ENCODE measurements at regions not wholly inside any gene's neighbourhood (a gene's known extent, or its start where the extent isn't known, plus 50 kb on each side); places are given as distances from the start of the nearest gene placed in this dataset.

GRCh38 chr19:13700621-13701020, 63.7 kb upstream of the MRI1 start:
- H3K9me3 ChIP-seq (ENCODE audit: control insufficient read depth, insufficient read depth, low read length): peaks cover 5% of the 10 kb centered on the region; the same call in 1 of the 2 replicates
- ChIA-PET POLR2A (interaction anchor here (0.6 kb wide), 1 partner anchor 76 kb away, joined by 5 read pairs; no protein-coding TSS in a partner anchor), CTCF (interaction anchor here (1.2 kb wide), 1 partner anchor 21 kb away, joined by 5 read pairs; no protein-coding TSS in a partner anchor)
- H3K4me3 ChIP-seq (ENCODE audit: low read depth, low read length): no peak overlapping the region
- no peak for DNase-seq (ENCODE audit: low read depth, low spot score)
- H3K27me3 ChIP-seq (ENCODE audit: control insufficient read depth, insufficient read depth, low read length): no peaks in the 10 kb centered on the region
- H3K27ac ChIP-seq (ENCODE audit: low read depth, low read length): no peak overlapping the region
- TF ChIP-seq, protein P1, sequence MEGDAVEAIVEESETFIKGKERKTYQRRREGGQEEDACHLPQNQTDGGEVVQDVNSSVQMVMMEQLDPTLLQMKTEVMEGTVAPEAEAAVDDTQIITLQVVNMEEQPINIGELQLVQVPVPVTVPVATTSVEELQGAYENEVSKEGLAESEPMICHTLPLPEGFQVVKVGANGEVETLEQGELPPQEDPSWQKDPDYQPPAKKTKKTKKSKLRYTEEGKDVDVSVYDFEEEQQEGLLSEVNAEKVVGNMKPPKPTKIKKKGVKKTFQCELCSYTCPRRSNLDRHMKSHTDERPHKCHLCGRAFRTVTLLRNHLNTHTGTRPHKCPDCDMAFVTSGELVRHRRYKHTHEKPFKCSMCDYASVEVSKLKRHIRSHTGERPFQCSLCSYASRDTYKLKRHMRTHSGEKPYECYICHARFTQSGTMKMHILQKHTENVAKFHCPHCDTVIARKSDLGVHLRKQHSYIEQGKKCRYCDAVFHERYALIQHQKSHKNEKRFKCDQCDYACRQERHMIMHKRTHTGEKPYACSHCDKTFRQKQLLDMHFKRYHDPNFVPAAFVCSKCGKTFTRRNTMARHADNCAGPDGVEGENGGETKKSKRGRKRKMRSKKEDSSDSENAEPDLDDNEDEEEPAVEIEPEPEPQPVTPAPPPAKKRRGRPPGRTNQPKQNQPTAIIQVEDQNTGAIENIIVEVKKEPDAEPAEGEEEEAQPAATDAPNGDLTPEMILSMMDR (IDR thresholded peaks at IDR 0.05; ENCODE audit: low read depth, low read length): no peak

DNA sequence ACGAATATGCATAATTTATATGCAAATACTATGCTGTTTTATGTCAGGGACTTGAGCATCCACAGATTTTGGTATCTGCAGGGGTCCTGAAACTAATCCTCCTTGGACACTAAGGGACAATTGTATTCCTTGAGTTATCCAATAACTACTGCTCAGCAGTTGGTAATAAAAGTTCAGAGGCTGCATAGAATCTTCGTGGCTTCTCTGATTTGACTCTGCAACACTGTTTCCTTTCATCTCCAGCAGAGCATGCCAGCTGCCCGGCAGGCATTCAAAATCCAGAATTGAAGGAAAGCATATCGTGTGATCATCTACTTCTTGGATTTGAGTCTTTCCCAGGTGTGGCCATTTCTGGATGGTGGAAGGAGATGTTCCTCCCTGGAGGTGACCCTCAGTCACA, 64.5 kb upstream of the MRI1 start:
- Histone ChIP-seq H3K4me3 (ENCODE audit: low read depth, low read length) (no peak overlapping the region), H3K9me3 (ENCODE audit: control insufficient read depth, insufficient read depth, low read length) (peaks cover 3% of the 10 kb centered on the region; the same call in 1 of the 2 replicates), H3K27me3 (ENCODE audit: control insufficient read depth, insufficient read depth, low read length) (no peaks in the 10 kb centered on the region), H3K27ac (ENCODE audit: low read depth, low read length) (no peak overlapping the region)
- TF ChIP-seq, protein P1 (IDR thresholded peaks at IDR 0.05; ENCODE audit: low read depth, low read length): no peak
- POLR2A ChIA-PET: no interaction called here
- DNase-seq (ENCODE audit: low read depth, low spot score): no peak
- CTCF ChIA-PET: interaction anchor here (1.2 kb wide), 1 partner anchor 22 kb away, joined by 5 read pairs; no protein-coding TSS in a partner anchor

GRCh38 chr19:13696839-13697238, 67.5 kb upstream of the MRI1 start:
- DNase-seq (ENCODE audit: low read depth, low spot score): no peak
- CTCF ChIA-PET: interaction anchor here (0.6 kb wide), 2 partner anchors 25 to 605 kb away, joined by 3 to 4 read pairs; no protein-coding TSS in a partner anchor
- H3K27ac ChIP-seq (ENCODE audit: low read depth, low read length): no peak overlapping the region
- TF ChIP-seq, protein P1 (IDR thresholded peaks at IDR 0.05; ENCODE audit: low read depth, low read length): no peak
- no peak overlapping the region for H3K4me3 ChIP-seq (ENCODE audit: low read depth, low read length)
- peaks cover 3% of the 10 kb centered on the region; the same call in 1 of the 2 replicates for H3K9me3 ChIP-seq (ENCODE audit: control insufficient read depth, insufficient read depth, low read length)
- POLR2A ChIA-PET: no interaction called here
- H3K27me3 ChIP-seq (ENCODE audit: control insufficient read depth, insufficient read depth, low read length): no peaks in the 10 kb centered on the region

- Histone ChIP-seq H3K9me3 (ENCODE audit: control insufficient read depth, insufficient read depth, low read length) (no peaks in the 10 kb centered on the region), H3K4me3 (ENCODE audit: low read depth, low read length) (no peak overlapping the region), H3K27ac (ENCODE audit: low read depth, low read length) (no peak overlapping the region), H3K27me3 (ENCODE audit: control insufficient read depth, insufficient read depth, low read length) (peaks cover 3% of the 10 kb centered on the region)
- POLR2A ChIA-PET: no interaction called here
- DNase-seq (ENCODE audit: low read depth, low spot score): no peak
- CTCF ChIA-PET: interaction anchor here (0.6 to 1.3 kb wide), 2 partner anchors 17 to 27 kb away, joined by 4 to 5 read pairs; no protein-coding TSS in a partner anchor
- TF ChIP-seq, protein P1 (IDR thresholded peaks at IDR 0.05; ENCODE audit: low read depth, low read length): no peak
Observed at GRCh38 chr19:13693889-13694288, 70.4 kb upstream of the MRI1 start.

DNA sequence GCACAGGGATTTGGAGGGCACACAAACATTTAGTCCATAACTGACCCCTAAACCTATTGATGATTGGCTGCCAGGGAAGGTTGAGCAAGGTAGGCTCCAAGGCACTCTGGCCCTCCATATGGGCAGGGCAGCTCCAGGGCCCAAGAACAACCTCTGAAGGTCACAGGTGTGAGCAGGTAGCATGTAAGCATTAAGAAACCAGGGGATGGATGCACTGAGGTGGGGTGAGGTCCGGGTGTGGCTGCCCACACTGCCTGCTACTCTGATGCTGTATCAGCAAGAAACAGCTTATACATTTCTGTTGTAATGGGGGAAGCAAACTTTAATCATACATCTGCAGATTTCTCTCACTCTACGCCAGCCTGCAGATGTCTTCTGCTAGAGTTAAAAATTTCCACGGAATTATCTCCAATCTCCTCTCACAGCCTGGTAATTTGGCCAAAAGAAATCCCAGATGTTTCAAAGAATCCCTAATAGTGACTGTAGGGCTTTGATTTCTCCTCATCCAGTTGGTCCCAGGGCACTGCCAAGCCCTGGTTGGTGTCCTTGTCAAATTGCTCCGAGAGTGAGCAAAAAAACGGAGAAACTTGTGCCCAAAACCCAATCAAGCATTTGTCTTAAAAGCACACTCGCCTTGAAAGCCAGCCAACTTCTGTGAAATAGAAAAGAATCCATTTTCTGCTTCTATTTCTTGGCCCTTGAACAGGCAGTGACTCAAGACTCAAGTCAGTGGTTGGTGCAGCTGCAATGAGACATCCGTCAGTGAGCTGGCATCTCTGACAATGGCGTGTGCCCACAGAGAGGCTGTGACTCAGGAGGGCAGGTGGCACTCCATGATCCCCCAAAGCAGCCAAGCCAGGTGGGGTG, 72.5 kb upstream of the MRI1 start:
- no peak overlapping the region for H3K4me3 ChIP-seq (ENCODE audit: low read depth, low read length)
- H3K27me3 ChIP-seq (ENCODE audit: control insufficient read depth, insufficient read depth, low read length): peaks cover 3% of the 10 kb centered on the region
- ChIA-PET CTCF (no interaction called here), POLR2A (no interaction called here)
- H3K9me3 ChIP-seq (ENCODE audit: control insufficient read depth, insufficient read depth, low read length): no peaks in the 10 kb centered on the region
- peak; percentile 8 for DNase-seq (ENCODE audit: low read depth, low spot score)
- TF ChIP-seq, protein P1 (IDR thresholded peaks at IDR 0.05; ENCODE audit: low read depth, low read length): no peak
- H3K27ac ChIP-seq (ENCODE audit: low read depth, low read length): no peak overlapping the region
